ENCODE measurements at regions not wholly inside any gene's neighbourhood (a gene's known extent, or its start where the extent isn't known, plus 50 kb on each side); places are given as distances from the start of the nearest gene placed in this dataset.

DNA sequence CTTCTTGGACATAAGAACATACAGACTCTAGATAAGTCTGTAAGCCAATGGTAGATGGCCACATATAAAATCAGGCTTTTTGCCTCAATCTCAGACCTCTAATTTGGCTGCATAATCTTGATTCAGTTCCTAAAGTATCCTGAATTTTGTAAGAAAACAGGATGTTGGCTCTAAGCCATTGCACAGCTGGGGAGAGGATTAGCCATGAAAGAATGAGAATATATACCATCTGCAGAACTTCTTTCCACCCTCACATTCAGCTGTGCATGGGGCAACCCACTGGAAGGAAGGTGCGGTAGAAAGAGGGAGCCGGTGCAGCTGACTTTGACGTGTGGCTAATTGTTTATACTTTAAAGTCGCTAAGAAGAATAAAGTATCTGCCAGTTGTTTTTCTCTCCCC is 1061.6 kb upstream of the FAM98A start:
- FAIRE-seq (no peak), DNase-seq (peak in 1 of 5 donors; percentile 2)
- TF ChIP-seq, protein P1, sequence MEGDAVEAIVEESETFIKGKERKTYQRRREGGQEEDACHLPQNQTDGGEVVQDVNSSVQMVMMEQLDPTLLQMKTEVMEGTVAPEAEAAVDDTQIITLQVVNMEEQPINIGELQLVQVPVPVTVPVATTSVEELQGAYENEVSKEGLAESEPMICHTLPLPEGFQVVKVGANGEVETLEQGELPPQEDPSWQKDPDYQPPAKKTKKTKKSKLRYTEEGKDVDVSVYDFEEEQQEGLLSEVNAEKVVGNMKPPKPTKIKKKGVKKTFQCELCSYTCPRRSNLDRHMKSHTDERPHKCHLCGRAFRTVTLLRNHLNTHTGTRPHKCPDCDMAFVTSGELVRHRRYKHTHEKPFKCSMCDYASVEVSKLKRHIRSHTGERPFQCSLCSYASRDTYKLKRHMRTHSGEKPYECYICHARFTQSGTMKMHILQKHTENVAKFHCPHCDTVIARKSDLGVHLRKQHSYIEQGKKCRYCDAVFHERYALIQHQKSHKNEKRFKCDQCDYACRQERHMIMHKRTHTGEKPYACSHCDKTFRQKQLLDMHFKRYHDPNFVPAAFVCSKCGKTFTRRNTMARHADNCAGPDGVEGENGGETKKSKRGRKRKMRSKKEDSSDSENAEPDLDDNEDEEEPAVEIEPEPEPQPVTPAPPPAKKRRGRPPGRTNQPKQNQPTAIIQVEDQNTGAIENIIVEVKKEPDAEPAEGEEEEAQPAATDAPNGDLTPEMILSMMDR (IDR thresholded peaks at IDR 0.05; ENCODE audit: borderline replicate concordance, extremely low read depth, insufficient read depth), result no peak
- intact Hi-C loops (cut with DNase I), result no loop called here
- no peaks in the 10 kb centered on the region for H3K4me1 ChIP-seq (ENCODE audit: control insufficient read depth in 2 of 3, insufficient read depth in 2 of 3, low read depth in 1 of 3, low read length in 3 of 3)
- H3K9ac ChIP-seq (ENCODE audit: low read length in 3 of 3), result no peak overlapping the region
- no peaks in the 10 kb centered on the region for H3K9me3 ChIP-seq (ENCODE audit: control insufficient read depth in 2 of 3, insufficient read depth in 1 of 3, low read length in 3 of 3)
- no peak overlapping the region for H3K4me3 ChIP-seq (ENCODE audit: low read length in 3 of 3)
- H3K27ac ChIP-seq (ENCODE audit: low read depth in 2 of 2, low read length in 2 of 2), result no peak overlapping the region
- H3K27me3 ChIP-seq (ENCODE audit: control insufficient read depth, insufficient read depth, low read length), result no peaks in the 10 kb centered on the region
- H3K36me3 ChIP-seq (ENCODE audit: control insufficient read depth in 2 of 3, insufficient read depth in 3 of 3, low read length in 3 of 3), result no peaks in the 10 kb centered on the region

DNA sequence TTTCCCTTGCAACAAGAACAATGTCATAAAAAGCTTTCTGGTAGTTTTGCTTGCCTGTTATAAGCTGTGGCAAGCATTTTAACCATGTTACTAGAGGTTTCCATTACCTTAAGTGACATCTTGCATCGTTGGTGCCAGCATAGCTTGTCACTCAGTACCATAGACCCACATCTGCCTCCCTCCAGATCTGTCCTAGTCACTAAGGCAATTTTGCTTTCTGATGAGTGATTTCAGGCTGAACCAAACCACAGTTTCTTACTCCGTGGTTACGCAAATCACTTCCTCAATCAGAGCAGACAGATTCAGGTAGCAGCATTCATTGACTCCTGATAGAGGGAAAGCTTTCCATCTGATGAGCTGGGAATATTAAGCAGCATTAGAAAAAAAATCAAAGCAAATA is 1057.5 kb upstream of the FAM98A start:
- FAIRE-seq (no peak), DNase-seq (no peak)
- TF ChIP-seq, protein P1 (IDR thresholded peaks at IDR 0.05; ENCODE audit: borderline replicate concordance, extremely low read depth, insufficient read depth), result no peak
- H3K9ac ChIP-seq (ENCODE audit: low read length in 3 of 3), result no peak overlapping the region
- no peaks in the 10 kb centered on the region for H3K27me3 ChIP-seq (ENCODE audit: control insufficient read depth, insufficient read depth, low read length)
- H3K9me3 ChIP-seq (ENCODE audit: control insufficient read depth in 2 of 3, insufficient read depth in 1 of 3, low read length in 3 of 3), result no peaks in the 10 kb centered on the region
- intact Hi-C loops (cut with DNase I), result no loop called here
- no peak overlapping the region for H3K27ac ChIP-seq (ENCODE audit: low read depth in 2 of 2, low read length in 2 of 2)
- H3K4me1 ChIP-seq (ENCODE audit: control insufficient read depth in 2 of 3, insufficient read depth in 2 of 3, low read depth in 1 of 3, low read length in 3 of 3), result no peaks in the 10 kb centered on the region
- H3K36me3 ChIP-seq (ENCODE audit: control insufficient read depth in 2 of 3, insufficient read depth in 3 of 3, low read length in 3 of 3), result no peaks in the 10 kb centered on the region
- no peak overlapping the region for H3K4me3 ChIP-seq (ENCODE audit: low read length in 3 of 3)

DNA sequence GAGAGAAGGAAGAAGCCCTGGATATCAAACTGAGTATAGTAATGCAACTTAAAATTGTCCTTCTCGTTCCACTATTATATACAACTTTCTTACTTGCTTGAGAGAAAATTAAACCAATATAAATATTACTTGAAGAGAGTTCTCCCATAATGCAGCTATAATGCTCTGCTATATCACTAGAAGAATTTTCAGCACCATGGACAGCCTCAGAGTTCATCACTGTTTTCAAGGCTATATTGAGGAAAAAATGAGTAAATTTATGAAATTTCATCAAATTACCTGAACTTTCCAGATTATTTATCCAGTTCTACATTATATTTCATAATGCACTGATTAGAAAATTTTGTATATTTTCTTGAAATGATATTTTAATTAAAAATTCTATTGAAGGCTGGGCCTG is 1053.5 kb upstream of the FAM98A start:
- H3K4me1 ChIP-seq (ENCODE audit: control insufficient read depth in 2 of 3, insufficient read depth in 2 of 3, low read depth in 1 of 3, low read length in 3 of 3), result no peaks in the 10 kb centered on the region
- no peaks in the 10 kb centered on the region for H3K36me3 ChIP-seq (ENCODE audit: control insufficient read depth in 2 of 3, insufficient read depth in 3 of 3, low read length in 3 of 3)
- H3K9me3 ChIP-seq (ENCODE audit: control insufficient read depth in 2 of 3, insufficient read depth in 1 of 3, low read length in 3 of 3), result no peaks in the 10 kb centered on the region
- intact Hi-C loops (cut with DNase I), result no loop called here
- TF ChIP-seq, protein P1 (IDR thresholded peaks at IDR 0.05; ENCODE audit: borderline replicate concordance, extremely low read depth, insufficient read depth), result no peak
- H3K4me3 ChIP-seq (ENCODE audit: low read length in 3 of 3), result no peak overlapping the region
- no peak overlapping the region for H3K9ac ChIP-seq (ENCODE audit: low read length in 3 of 3)
- H3K27ac ChIP-seq (ENCODE audit: low read depth in 2 of 2, low read length in 2 of 2), result no peak overlapping the region
- DNase-seq (peak in 2 of 5 donors; percentile 49 to 50), FAIRE-seq (no peak)
- H3K27me3 ChIP-seq (ENCODE audit: control insufficient read depth, insufficient read depth, low read length), result no peaks in the 10 kb centered on the region

DNA sequence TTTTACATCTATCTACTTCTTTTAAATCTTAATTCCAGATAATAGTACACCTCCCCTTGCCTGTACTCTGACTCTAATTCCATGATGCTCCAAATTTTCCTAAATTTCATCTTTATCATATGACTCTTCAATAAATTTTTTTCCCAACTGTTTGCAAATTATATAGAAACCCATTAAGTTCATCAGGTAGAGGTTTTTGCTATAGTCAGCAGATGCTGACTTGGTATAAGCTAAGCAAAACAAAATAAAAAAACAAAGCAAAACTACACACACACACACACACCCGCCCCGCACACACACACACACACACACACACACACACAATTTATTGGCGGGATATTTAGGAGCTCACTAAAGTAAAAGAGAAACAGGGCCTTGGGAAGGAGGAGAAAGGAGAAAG is 1047.8 kb upstream of the FAM98A start:
- DNase-seq (no peak), FAIRE-seq (no peak)
- peaks cover 0 to 2% (median 0%) of the 10 kb centered on the region in 3 donors for H3K9me3 ChIP-seq (ENCODE audit: control insufficient read depth in 2 of 3, insufficient read depth in 1 of 3, low read length in 3 of 3)
- H3K9ac ChIP-seq (ENCODE audit: low read length in 3 of 3), result no peak overlapping the region
- TF ChIP-seq, protein P1 (IDR thresholded peaks at IDR 0.05; ENCODE audit: borderline replicate concordance, extremely low read depth, insufficient read depth), result no peak
- H3K4me3 ChIP-seq (ENCODE audit: low read length in 3 of 3), result no peak overlapping the region
- intact Hi-C loops (cut with DNase I), result no loop called here
- no peak overlapping the region for H3K27ac ChIP-seq (ENCODE audit: low read depth in 2 of 2, low read length in 2 of 2)
- H3K27me3 ChIP-seq (ENCODE audit: control insufficient read depth, insufficient read depth, low read length), result no peaks in the 10 kb centered on the region
- H3K36me3 ChIP-seq (ENCODE audit: control insufficient read depth in 2 of 3, insufficient read depth in 3 of 3, low read length in 3 of 3), result no peaks in the 10 kb centered on the region
- H3K4me1 ChIP-seq (ENCODE audit: control insufficient read depth in 2 of 3, insufficient read depth in 2 of 3, low read depth in 1 of 3, low read length in 3 of 3), result no peaks in the 10 kb centered on the region

All from kidney (tissue), 13 donors.